Endodermal cell (in vitro differentiated cells): ENCODE measurements at regions not wholly inside any gene's neighbourhood (a gene's known extent, or its start where the extent isn't known, plus 50 kb on each side); places are given as distances from the start of the nearest gene placed in this dataset.

ENCODE experiments used
- DNase-seq: peaks from one replicate; pipeline ENCODE4 v3.0.0-alpha.2; 2017
- H3K27ac ChIP-seq: 2 replicates; pipeline ENCODE4 v1.5.1; 2013; ENCODE audit warnings: mild to moderate bottlenecking, low read depth, low read length, moderate library complexity
- H3K27me3 ChIP-seq: 2 replicates; pipeline ENCODE4 v1.6.1; 2013; ENCODE audit warnings: mild to moderate bottlenecking, low read length, moderate library complexity; ENCODE audit not compliant: insufficient read depth, control insufficient read depth, poor library complexity, severe bottlenecking
- H3K36me3 ChIP-seq: 2 replicates; pipeline ENCODE4 v1.7.0; 2013; ENCODE audit warnings: mild to moderate bottlenecking, low read length, moderate library complexity; ENCODE audit not compliant: control insufficient read depth, insufficient read depth
- H3K4me1 ChIP-seq: one replicate; pipeline ENCODE4 v1.7.0; 2013; ENCODE audit warnings: low read length; ENCODE audit not compliant: control insufficient read depth, insufficient read depth
- H3K4me3 ChIP-seq: 2 replicates; pipeline ENCODE4 v1.5.1; 2013; ENCODE audit warnings: mild to moderate bottlenecking, low read length, moderate library complexity
- H3K9ac ChIP-seq: 2 replicates; pipeline ENCODE4 v1.6.1; 2013; ENCODE audit warnings: mild to moderate bottlenecking, low read length, moderate library complexity; ENCODE audit not compliant: poor library complexity, severe bottlenecking; ENCODE audit errors: extremely low read depth
- H3K9me3 ChIP-seq: 2 replicates; pipeline ENCODE4 v1.6.1; 2013; ENCODE audit warnings: mild to moderate bottlenecking, low read length, moderate library complexity; ENCODE audit not compliant: control insufficient read depth
- H3K27ac Mint-ChIP-seq: 2 replicates; pipeline ENCODE4 v1.8.0; 2020; ENCODE audit warnings: mixed read lengths
- H3K27me3 Mint-ChIP-seq: 2 replicates; pipeline ENCODE4 v1.8.0; 2021; ENCODE audit warnings: mild to moderate bottlenecking, mixed read lengths; ENCODE audit not compliant: insufficient read depth
- H3K36me3 Mint-ChIP-seq: 2 replicates; pipeline ENCODE4 v1.8.0; 2020; ENCODE audit warnings: low read depth, mixed read lengths
- H3K4me1 Mint-ChIP-seq: 2 replicates; pipeline ENCODE4 v1.8.0; 2020; ENCODE audit warnings: mixed read lengths
- H3K4me3 Mint-ChIP-seq: 2 replicates; pipeline ENCODE4 v1.8.0; 2020; ENCODE audit warnings: mild to moderate bottlenecking, moderate library complexity, mixed read lengths
- H3K9me3 Mint-ChIP-seq: 2 replicates; pipeline ENCODE4 v1.8.0; 2020; ENCODE audit warnings: mild to moderate bottlenecking, mixed read lengths
- WGBS, 2 experiments: methylation state at CpG; one replicate each; pipeline versions ENCODE4 v1.1.5 to v1.1.7; 2013; ENCODE audit warnings: missing lambda C conversion rate in 2 of 2, mixed read lengths in 1 of 2; ENCODE audit not compliant: insufficient coverage in 1 of 2, insufficient read length in 1 of 2; 5-methylcytosine and 5-hydroxymethylcytosine counted together
- TF ChIP-seq, protein P1 (sequence below): fragments of 200-600 bp; sonication (generic); conservative IDR thresholded peaks from 2 replicates; pipeline ENCODE4 v1.5.0; 2021; ENCODE audit warnings: antibody characterized with exemption, mild to moderate bottlenecking

DNA sequence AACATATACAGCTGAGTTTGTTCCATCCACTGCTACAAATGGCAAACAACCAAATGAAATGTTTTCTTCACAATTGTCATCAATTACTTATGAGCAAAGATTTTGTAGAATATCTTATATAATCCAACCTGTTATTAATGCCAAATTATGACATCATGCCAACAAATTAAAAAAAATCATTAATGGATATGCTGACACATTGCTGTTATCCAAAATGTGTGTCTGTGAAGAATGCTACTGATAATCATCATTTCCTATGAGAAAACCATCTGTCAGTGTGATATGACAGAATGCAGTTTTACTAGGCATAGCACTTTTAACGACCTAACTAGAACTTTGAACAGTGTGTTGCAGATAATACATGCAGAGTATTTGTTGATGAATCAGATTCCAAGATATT, 556.5 kb upstream of the KCNMB2 start:
- Histone ChIP-seq H3K27ac (no peak overlapping the region), H3K9ac (no peak overlapping the region), H3K9me3 (no peaks in the 10 kb centered on the region), H3K4me1 (no peaks in the 10 kb centered on the region), H3K36me3 (no peaks in the 10 kb centered on the region), H3K4me3 (no peak overlapping the region), H3K27me3 (no peaks in the 10 kb centered on the region)
- TF ChIP-seq, protein P1, sequence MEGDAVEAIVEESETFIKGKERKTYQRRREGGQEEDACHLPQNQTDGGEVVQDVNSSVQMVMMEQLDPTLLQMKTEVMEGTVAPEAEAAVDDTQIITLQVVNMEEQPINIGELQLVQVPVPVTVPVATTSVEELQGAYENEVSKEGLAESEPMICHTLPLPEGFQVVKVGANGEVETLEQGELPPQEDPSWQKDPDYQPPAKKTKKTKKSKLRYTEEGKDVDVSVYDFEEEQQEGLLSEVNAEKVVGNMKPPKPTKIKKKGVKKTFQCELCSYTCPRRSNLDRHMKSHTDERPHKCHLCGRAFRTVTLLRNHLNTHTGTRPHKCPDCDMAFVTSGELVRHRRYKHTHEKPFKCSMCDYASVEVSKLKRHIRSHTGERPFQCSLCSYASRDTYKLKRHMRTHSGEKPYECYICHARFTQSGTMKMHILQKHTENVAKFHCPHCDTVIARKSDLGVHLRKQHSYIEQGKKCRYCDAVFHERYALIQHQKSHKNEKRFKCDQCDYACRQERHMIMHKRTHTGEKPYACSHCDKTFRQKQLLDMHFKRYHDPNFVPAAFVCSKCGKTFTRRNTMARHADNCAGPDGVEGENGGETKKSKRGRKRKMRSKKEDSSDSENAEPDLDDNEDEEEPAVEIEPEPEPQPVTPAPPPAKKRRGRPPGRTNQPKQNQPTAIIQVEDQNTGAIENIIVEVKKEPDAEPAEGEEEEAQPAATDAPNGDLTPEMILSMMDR = no peak
- Mint-ChIP-seq H3K27ac (no peak overlapping the region), H3K36me3 (no peaks in the 10 kb centered on the region), H3K4me3 (no peak overlapping the region), H3K4me1 (no peaks in the 10 kb centered on the region), H3K27me3 (no peaks in the 10 kb centered on the region), H3K9me3 (no peaks in the 10 kb centered on the region)
- no peak for DNase-seq
- WGBS, 2 experiments = 100% methylated on average over 1 of the region's 1 CpG; no CpG with 5 or more reads in 1 of the 2 experiments

DNA sequence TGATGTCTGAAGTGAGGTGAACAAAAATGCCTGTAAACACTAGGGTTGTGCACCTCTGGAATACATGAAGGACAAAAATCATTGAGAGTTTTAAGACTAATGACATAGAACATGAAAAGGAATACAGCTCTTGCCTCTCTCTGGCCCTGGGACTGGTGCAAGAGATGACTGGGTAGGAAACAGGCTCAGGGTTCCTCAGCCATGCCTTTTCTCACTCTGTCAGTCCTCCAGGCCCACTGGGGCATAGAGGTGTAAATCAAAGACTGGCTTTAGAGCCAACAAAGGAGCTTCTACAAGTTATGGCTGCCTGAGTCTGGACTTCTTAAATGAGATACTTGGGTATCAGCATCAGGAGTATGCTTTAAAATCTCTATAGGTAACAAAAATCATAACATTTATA, 554.7 kb upstream of the KCNMB2 start:
- Histone ChIP-seq H3K27me3 (no peaks in the 10 kb centered on the region), H3K27ac (no peak overlapping the region), H3K9me3 (no peaks in the 10 kb centered on the region), H3K9ac (no peak overlapping the region), H3K36me3 (no peaks in the 10 kb centered on the region), H3K4me1 (no peaks in the 10 kb centered on the region), H3K4me3 (no peak overlapping the region)
- TF ChIP-seq, protein P1 = no peak
- Mint-ChIP-seq H3K27me3 (no peaks in the 10 kb centered on the region), H3K9me3 (no peaks in the 10 kb centered on the region), H3K4me1 (no peaks in the 10 kb centered on the region), H3K36me3 (no peaks in the 10 kb centered on the region), H3K27ac (no peak overlapping the region), H3K4me3 (no peak overlapping the region)
- no peak for DNase-seq

DNA sequence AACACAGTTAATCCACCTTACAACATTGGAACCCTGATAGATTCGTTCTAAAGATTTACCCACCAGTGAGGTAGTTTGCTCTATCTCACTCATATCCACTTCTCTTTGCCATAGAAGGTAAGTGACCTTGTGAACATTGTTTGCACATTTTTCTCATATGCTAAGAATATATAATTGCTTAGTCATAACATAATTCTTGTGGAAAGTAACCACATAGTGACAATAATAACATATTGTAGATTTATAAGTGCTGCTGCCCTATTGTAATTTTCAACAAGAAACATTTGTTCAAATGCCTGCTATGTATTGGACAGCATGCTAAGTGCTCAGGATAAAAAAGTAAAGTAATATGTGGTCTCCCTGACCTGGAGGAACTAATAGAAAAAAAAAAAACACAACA, 554.2 kb upstream of the KCNMB2 start:
- Histone ChIP-seq H3K4me1 (no peaks in the 10 kb centered on the region), H3K9ac (no peak overlapping the region), H3K27me3 (no peaks in the 10 kb centered on the region), H3K36me3 (no peaks in the 10 kb centered on the region), H3K4me3 (no peak overlapping the region), H3K9me3 (no peaks in the 10 kb centered on the region), H3K27ac (no peak overlapping the region)
- WGBS, 2 experiments = 80 to 95% methylated on average over 1 of the region's 1 CpG
- DNase-seq = no peak
- H3K27ac Mint-ChIP-seq = no peak overlapping the region
- TF ChIP-seq, protein P1 = no peak
- H3K36me3 Mint-ChIP-seq = no peaks in the 10 kb centered on the region
- no peaks in the 10 kb centered on the region for H3K27me3 Mint-ChIP-seq
- H3K4me3 Mint-ChIP-seq = no peak overlapping the region
- H3K9me3 Mint-ChIP-seq = no peaks in the 10 kb centered on the region
- no peaks in the 10 kb centered on the region for H3K4me1 Mint-ChIP-seq
